Thymus (tissue), 11 donors: ENCODE measurements at regions not wholly inside any gene's neighbourhood (a gene's known extent, or its start where the extent isn't known, plus 50 kb on each side); places are given as distances from the start of the nearest gene placed in this dataset.

Experiments
- DNase-seq, 9 donors: peaks; one replicate each; pipeline ENCODE4 v3.0.0-alpha.2; 2013; ENCODE audit warnings: low spot score in 9 of 9, low read depth in 6 of 9, missing footprints in 1 of 9
- H3K27ac ChIP-seq, 2 donors: one replicate each; pipeline ENCODE4 v1.5.1; 2013; ENCODE audit warnings: control low read depth in 1 of 2, low read depth in 1 of 2, low read length in 1 of 2, mild to moderate bottlenecking in 1 of 2, moderate library complexity in 1 of 2
- H3K27me3 ChIP-seq, 2 donors: one replicate each; pipeline ENCODE4 v1.5.1; 2013; ENCODE audit warnings: low read length in 1 of 2; ENCODE audit not compliant: control insufficient read depth in 2 of 2, insufficient read depth in 1 of 2
- H3K36me3 ChIP-seq, 2 donors: one replicate each; pipeline ENCODE4 v1.5.1; 2013; ENCODE audit warnings: low read length in 1 of 2, mild to moderate bottlenecking in 1 of 2, moderate library complexity in 1 of 2; ENCODE audit not compliant: control insufficient read depth in 2 of 2, insufficient read depth in 2 of 2
- H3K4me1 ChIP-seq, 2 donors: one replicate each; pipeline ENCODE4 v1.5.1; 2013; ENCODE audit warnings: low read length in 2 of 2; ENCODE audit not compliant: control insufficient read depth in 2 of 2, insufficient read depth in 2 of 2
- H3K4me3 ChIP-seq, 2 donors: one replicate each; pipeline ENCODE4 v1.5.1; 2013; ENCODE audit warnings: low read length in 2 of 2, control low read depth in 1 of 2, mild to moderate bottlenecking in 1 of 2
- H3K9me3 ChIP-seq, 2 donors: one replicate each; pipeline ENCODE4 v1.5.1; 2013; ENCODE audit warnings: low read length in 1 of 2, mild to moderate bottlenecking in 1 of 2; ENCODE audit not compliant: control insufficient read depth in 2 of 2, insufficient read depth in 1 of 2
- WGBS: extraction: QIAGEN DNeasy Blood & Tissue Kit; methylation state at CpG from one replicate; pipeline ENCODE4 v1.1.7; 2013; 5-methylcytosine and 5-hydroxymethylcytosine counted together
- donor health status: healthy.

- Histone ChIP-seq H3K4me3 (no peak overlapping the region), H3K9me3 (no peaks in the 10 kb centered on the region), H3K27me3 (no peaks in the 10 kb centered on the region), H3K4me1 (no peaks in the 10 kb centered on the region), H3K27ac (no peak overlapping the region), H3K36me3 (peaks cover 0 to 8% of the 10 kb centered on the region in 2 donors)
- WGBS, result over 99% methylated on average over 7 of the region's 7 CpGs
- no peak for DNase-seq
Observed at GRCh38 chrX:131779306-131779705, 235.4 kb downstream of the OR13H1 start.

GRCh38 chrX:131779741-131780140 is 235.9 kb downstream of the OR13H1 start:
- H3K27ac ChIP-seq, result no peak overlapping the region
- H3K4me3 ChIP-seq, result no peak overlapping the region
- no peaks in the 10 kb centered on the region for H3K9me3 ChIP-seq
- no peak for DNase-seq
- no peaks in the 10 kb centered on the region for H3K4me1 ChIP-seq
- 99% methylated on average over 4 of the region's 4 CpGs for WGBS
- H3K27me3 ChIP-seq, result no peaks in the 10 kb centered on the region
- H3K36me3 ChIP-seq, result peaks cover 0 to 8% of the 10 kb centered on the region in 2 donors

- H3K27me3 ChIP-seq, result peaks cover 0 to 2% of the 10 kb centered on the region in 2 donors
- DNase-seq, result no peak
- no peak overlapping the region for H3K27ac ChIP-seq
- H3K4me1 ChIP-seq, result no peaks in the 10 kb centered on the region
- H3K36me3 ChIP-seq, result peaks cover 0 to 5% of the 10 kb centered on the region in 2 donors
- H3K9me3 ChIP-seq, result no peaks in the 10 kb centered on the region
- H3K4me3 ChIP-seq, result no peak overlapping the region
- 100% methylated on average over 1 of the region's 1 CpG for WGBS
Observed at GRCh38 chrX:131782646-131783045, 238.8 kb downstream of the OR13H1 start.

- H3K4me1 ChIP-seq, result no peaks in the 10 kb centered on the region
- no peak overlapping the region for H3K27ac ChIP-seq
- no peak overlapping the region for H3K4me3 ChIP-seq
- peaks cover 0 to 2% of the 10 kb centered on the region in 2 donors for H3K27me3 ChIP-seq
- peaks cover 0 to 5% of the 10 kb centered on the region in 2 donors for H3K36me3 ChIP-seq
- no peaks in the 10 kb centered on the region for H3K9me3 ChIP-seq
- DNase-seq, result peak in 4 of 9 donors; percentile 75 to 98 (median 94)
- WGBS, result 98% methylated on average over 15 of the region's 15 CpGs
Observed at GRCh38 chrX:131783555-131784308, 239.4 kb upstream of the STK26 start.

GRCh38 chrX:131789664-131790063 is 233.4 kb upstream of the STK26 start:
- 98% methylated on average over 2 of the region's 2 CpGs for WGBS
- H3K27ac ChIP-seq, result no peak overlapping the region
- H3K4me1 ChIP-seq, result peaks cover 0 to 5% of the 10 kb centered on the region in 2 donors
- peaks cover 0 to 2% of the 10 kb centered on the region in 2 donors for H3K27me3 ChIP-seq
- no peaks in the 10 kb centered on the region for H3K9me3 ChIP-seq
- H3K36me3 ChIP-seq, result peaks cover 0 to 12% of the 10 kb centered on the region in 2 donors
- no peak overlapping the region for H3K4me3 ChIP-seq
- no peak for DNase-seq

- Histone ChIP-seq H3K4me3 (peak overlapping the region in 1 of 2 donors; percentile 0), H3K36me3 (peaks cover 4 to 12% of the 10 kb centered on the region in 2 donors), H3K27me3 (peaks cover 0 to 12% of the 10 kb centered on the region in 2 donors), H3K9me3 (no peaks in the 10 kb centered on the region), H3K4me1 (peaks cover 0 to 5% of the 10 kb centered on the region in 2 donors), H3K27ac (no peak overlapping the region)
- no peak for DNase-seq
- WGBS, result 98% methylated on average over 9 of the region's 9 CpGs
Observed at GRCh38 chrX:131791608-131792355, 231.3 kb upstream of the STK26 start.

- Histone ChIP-seq H3K4me1 (peaks cover 0 to 5% of the 10 kb centered on the region in 2 donors), H3K27ac (peak overlapping the region in 1 of 2 donors; percentile 64), H3K4me3 (peak overlapping the region in 1 of 2 donors; percentile 41), H3K36me3 (peaks cover 4 to 12% of the 10 kb centered on the region in 2 donors), H3K9me3 (no peaks in the 10 kb centered on the region), H3K27me3 (peaks cover 0 to 13% of the 10 kb centered on the region in 2 donors)
- peak in 4 of 9 donors; percentile 85 to 99 (median 96) for DNase-seq
- 98% methylated on average over 13 of the region's 13 CpGs for WGBS
Observed at GRCh38 chrX:131792356-131792749, 230.7 kb upstream of the STK26 start.

GRCh38 chrX:131792789-131793462 is 230.2 kb upstream of the STK26 start:
- H3K27me3 ChIP-seq, result peaks cover 0 to 18% of the 10 kb centered on the region in 2 donors
- 97% methylated on average over 15 of the region's 15 CpGs for WGBS
- peaks cover 4 to 12% of the 10 kb centered on the region in 2 donors for H3K36me3 ChIP-seq
- peak overlapping the region in 1 of 2 donors; percentile 41 for H3K4me3 ChIP-seq
- no peaks in the 10 kb centered on the region for H3K9me3 ChIP-seq
- H3K4me1 ChIP-seq, result peaks cover 0 to 5% of the 10 kb centered on the region in 2 donors
- peak in 4 of 9 donors; percentile 85 to 98 (median 94) for DNase-seq
- H3K27ac ChIP-seq, result peak overlapping the region in 1 of 2 donors; percentile 64
